GM21737 (cell line): ENCODE measurements at regions not wholly inside any gene's neighbourhood (a gene's known extent, or its start where the extent isn't known, plus 50 kb on each side); places are given as distances from the start of the nearest gene placed in this dataset.

Experiments used
- ATAC-seq: cut with Tn5 transposase; IDR thresholded peaks from one replicate; pipeline ENCODE4 v1.9.1; 2021; ENCODE audit warnings: mild to moderate bottlenecking, moderate library complexity; ENCODE audit not compliant: unreplicated experiment

DNA sequence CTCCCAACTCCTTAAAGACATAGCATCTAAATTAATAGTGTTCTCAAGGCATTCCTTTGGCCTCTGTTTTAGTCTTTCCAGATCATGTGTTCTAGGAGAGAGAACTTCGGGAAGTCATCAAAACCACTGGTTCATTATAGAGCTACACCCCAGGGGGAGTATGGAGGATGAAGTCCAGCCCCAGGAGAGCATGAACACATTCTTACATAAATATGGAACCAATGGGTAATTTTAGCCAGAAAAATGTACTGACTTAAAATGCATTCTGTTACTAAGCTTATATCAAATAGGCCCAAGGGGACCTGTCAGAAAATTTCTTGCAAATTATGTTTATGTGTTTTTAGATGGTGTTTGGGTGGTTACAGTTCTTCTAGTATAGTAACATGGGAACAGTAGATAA lies 165.2 kb downstream of the NTMT2 start:
- no peak for ATAC-seq

DNA sequence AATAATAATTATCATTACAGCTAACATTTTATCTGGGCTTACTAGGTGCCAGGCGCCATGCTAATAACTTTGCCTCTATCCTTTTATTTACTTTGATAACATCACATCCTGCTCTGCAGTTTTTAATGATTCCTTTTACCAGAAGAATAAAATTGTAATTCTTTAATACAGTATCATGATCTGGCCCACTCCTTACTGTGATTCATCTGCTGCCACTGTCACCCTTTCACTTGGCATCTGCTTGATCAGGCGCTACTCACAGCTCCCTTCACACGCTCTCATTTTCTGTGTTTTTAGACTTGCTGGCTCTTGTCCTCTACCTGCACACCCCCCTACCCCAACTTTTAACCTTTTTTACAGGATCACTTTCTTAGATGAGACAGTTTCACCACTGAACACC lies 167.5 kb downstream of the NTMT2 start:
- no peak for ATAC-seq

DNA sequence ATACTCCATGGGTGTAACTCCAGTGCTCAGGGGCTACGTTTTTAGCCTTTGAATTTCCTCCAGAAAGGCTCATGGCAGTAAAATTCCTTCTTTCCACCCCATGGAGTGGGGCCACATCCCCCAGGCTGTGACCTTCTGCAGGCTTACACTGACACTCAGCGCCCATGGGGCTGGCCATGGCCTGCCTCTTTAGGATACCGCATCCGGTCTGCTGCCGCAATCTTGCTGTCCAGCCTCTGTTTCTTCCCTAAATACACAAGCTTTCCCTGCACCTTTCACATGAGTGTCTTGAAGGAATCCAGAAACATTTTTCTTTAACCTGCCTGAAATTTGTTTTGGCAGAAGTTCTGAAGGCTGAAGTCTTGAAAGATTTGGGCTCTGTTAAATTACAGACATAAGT lies 170.5 kb downstream of the NTMT2 start:
- no peak for ATAC-seq

DNA sequence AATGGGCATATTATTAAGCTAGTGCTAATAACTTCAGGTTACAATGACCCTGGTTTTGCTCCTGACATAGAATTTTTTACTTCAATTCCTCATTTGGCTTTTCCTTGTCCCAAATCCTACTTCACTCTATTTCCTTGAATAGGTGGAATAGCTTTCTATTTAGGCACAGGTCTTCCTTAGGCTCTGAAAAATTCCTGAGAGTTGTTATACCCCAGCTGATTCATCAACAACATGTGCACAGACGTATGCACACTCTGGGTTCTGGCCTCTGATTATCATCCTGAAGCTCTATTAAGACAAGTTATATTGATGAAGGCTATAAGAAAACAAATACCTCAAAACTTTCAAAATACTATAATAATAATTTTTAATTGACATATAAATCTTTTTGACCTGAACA lies 172.4 kb downstream of the NTMT2 start:
- no peak for ATAC-seq

DNA sequence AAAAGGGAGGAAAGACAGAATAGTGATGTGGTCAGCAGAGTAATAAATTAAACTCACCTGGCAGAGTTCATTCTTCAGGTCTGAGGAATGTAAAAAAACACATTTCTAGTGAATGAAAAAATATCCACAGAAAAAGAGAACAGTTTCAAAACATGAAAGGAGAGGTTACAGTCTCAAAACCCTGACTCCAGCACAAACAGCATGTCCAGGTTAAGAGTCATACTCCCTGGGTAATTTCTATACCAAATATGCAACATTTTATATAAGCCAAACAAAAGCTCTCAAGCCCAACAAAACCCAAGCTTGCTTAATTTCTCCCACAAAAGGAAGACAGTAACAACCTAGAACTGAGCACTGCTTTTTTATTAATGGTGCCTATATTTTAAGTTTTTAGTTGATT lies 173.0 kb downstream of the NTMT2 start:
- ATAC-seq, result no peak

DNA sequence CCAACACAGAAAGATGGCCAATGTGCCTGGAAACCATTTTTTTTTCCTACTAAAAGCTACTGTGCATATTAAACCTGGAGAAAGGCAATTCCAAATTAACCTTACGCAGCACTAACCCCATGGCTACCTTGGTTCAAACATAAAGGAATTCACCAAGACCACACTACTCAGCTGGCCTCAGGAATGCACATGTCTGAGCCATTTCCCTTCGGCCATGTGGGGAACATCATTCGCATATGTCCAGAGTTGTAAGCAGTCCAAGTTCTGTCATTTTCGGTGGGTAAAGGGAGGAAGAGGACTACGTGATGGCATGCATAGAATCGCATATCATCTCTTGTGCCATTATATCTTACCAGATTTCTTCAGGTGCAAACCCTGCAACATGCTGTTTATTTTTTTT lies 175.4 kb downstream of the NTMT2 start:
- no peak for ATAC-seq

DNA sequence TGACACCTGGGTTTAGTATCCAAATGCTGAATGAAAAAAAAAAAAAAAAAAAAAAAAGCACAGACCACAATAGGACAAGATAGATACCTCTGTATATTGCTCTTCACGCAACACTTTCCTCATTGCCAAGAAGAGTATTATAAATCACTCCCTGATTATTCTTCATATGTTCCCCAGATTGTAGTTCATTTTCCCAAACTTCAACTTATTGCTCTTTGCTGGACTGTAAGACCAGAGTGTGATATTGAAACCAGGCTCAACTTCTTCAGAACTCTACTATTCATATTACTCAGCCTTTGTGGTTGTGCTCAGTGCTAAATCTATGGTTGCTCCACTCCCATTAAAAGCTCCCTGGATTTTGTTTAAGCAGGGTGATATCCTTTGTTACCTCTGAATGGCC lies 180.4 kb downstream of the NTMT2 start:
- ATAC-seq, result no peak

DNA sequence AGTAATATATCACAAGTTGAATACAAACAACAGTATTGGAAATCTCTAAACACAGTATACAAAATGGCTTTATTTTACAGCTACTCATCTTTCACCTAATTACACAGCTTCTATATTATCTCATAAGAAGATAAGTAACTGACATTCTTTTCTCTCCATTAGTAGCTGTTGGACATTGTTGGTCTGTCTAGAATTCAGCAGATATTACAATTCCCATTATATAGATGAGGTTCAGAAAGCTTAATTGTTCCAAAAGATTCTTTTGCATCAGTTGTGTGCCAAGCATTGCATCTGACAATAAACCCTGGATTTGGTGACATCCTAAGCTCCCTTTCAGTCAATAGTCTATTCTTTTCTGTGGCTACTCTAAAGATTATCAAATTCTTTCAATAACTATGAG lies 187.0 kb downstream of the NTMT2 start:
- ATAC-seq, result no peak

DNA sequence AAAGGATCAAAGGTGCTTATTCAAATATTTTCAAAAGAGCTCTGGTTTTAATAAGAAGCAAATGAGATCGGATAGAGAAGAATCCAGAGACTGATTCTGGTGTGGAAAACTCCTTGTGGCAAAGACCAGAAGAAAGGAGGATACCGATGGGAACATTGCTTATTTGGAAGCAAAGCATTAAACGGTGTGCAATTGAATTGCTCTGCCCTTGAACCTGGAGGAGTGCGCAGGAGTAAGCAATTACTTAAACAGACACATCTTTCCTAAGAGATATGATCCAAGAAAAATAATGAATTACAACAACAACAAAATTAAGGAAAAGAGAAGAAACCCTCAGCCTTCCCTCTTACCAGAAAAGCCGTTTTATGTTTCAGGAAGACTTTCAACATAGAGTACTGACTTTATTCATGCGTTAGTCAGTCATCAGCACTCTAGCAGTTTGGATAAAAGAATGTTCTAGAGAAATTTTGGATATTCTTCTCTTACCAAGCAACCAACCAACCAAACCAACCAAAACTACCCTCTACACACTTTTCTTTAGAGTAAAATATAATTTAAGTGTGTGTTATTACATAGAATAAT lies 191.7 kb downstream of the NTMT2 start:
- ATAC-seq, result no peak

DNA sequence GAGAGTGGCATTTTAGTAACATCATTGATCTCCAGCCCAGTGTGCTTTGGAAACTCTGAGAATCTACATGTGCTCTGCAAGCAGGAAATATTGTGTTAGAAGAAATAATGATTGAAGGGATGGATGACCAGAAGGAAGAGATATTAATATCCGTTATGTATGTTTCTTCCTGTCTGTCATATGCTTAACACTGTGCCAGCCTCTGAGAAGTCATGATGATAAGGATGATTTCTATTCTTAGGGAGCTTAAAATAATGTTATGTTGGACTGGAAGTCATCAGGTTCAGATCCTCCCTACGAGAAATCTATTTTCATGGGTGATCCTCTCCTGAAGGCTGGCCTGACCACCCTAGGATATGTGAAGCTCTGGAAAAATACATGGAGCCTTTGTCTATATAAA lies 192.4 kb upstream of the GORAB start:
- no peak for ATAC-seq

DNA sequence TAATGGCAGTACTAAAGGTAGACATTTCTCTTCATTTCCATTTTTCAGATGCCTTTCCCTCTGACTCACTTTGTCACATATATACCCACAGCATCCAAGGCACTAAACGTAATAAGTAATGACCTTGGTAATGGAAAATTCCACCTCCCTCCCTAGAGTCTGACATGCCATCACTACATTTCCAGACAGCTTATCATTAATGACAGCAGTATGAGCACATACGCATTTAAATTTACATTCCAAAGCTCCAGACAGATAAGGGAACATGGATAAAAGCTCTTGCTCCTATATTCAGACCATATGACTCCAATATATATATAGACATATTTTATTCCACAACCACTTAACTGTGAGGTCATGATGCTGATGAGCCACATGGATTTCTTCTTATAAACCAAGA lies 191.7 kb upstream of the GORAB start:
- no peak for ATAC-seq

DNA sequence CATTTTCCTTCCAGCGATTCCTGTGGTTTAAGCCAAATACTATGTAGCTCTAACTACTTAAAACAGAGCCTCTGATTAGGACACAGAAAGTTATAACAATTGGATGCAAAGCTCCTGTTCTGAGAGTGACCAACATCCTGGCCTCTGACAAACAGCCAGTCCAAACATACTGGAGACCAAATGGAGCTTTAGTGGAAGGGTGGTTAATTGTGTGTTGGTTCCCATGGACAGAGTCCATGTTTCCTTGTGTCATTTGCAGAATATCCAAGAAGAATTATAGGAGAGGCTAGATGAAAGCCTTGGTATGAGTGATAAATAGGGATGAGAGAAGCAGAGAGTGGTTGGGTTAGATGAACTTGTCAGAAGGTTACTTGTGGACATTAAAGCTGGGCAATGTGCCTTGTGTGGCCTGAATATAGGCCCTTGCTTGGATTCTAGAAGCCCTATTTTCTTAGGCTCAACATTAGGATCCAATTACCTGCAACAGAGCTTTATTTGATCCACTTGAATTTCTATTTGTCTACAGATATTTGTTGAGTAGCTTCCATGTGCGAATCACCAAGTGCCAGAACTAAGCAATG lies 180.5 kb upstream of the GORAB start:
- ATAC-seq, result no peak

DNA sequence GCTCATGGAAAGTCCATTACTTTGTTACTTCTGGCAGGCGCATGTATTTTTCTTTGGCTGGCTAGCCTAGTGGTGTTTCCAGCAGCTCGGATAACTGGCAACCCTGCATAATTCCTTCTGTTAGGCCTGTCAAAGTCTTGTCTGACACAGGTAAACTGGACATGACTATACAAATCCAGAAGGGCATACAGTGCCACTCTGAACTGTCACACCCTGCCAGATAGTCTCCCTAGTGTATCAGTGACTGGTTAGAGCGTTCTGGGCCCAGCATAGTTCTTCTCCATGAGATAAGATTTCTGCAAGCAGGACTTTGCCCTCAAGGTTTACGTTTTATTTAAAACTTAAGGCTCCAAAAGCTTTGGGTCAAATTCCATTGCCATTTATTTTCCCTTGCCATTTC lies 177.7 kb upstream of the GORAB start:
- ATAC-seq, result no peak

DNA sequence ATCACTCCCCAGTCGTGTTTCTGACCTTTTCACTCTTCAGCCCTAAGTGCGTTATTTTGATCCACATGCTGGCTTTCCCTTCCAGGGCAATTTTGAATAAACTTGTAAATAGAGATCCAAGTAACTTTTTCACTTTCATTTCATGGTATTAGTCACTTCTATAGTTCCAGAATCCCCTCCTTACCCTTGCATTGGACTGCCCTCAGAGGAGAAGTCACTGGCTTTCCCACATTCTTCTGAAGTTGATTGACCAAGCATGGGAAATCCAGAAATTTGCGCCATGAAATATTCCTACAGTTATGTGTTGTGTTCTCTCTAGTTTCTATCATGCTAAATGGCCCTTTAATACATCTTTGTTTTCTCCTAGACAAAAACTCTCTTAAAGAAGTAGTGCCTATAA lies 177.3 kb upstream of the GORAB start:
- no peak for ATAC-seq

DNA sequence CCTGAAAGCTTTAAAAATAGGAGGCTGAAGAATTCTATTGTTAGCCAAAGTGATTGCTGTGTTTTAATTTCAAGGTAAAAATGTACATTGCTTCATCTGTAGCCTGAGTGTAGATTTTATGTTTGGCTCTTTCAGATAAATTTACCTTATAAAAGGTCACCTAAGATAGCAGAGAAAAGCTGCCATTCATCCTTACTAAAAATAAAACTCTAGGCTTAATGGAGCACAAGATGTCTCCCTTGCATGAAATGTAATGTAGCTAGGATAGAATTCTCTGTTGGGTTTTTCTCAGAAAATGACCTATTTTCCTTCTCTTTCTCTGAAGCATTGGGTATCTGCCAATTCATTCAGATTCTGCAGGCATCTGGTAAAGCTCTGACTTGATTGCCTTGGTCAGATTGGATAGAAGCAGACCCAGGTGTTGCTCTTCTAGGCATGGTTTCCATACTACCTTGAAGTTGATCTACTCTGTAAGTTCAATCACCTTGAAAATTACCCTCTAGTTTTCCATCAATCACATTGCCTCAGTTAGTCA lies 176.6 kb upstream of the GORAB start:
- no peak for ATAC-seq

DNA sequence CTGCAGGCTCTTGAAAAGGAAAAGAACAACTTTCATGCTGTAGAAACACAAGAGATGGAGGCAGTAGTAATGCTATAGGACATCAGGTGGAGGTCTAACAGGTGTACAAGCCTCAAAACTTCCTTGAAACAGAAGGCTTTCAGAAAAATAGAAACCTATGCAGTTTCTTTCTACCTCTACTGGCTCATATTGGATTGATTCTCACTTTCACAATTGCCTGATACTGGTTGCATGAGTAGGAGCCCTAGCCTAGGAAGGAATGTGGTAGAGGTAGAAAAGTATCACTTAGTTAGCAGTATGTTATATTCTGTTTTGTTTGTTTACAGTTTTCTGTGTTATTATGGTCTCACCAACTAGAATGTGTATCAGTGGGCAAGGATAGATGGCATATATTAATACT lies 175.4 kb upstream of the GORAB start:
- no peak for ATAC-seq

DNA sequence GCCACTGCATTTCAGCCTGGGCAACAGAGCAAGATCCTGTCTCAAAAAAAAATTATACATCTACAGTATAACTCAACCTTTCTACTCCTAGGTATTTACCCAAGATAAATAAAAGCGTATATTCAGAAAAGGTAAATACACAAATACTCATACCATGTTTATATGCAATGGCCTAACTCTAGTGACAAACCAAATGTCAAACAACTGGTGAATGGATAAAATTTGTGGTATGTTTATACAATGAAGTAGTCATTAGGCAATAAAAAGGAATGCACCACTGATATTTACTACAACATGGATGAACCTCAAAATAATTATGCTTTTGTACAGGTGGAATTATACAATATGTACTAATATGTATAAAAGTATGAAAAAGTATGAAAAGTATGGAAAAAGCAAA lies 174.2 kb upstream of the GORAB start:
- no peak for ATAC-seq

DNA sequence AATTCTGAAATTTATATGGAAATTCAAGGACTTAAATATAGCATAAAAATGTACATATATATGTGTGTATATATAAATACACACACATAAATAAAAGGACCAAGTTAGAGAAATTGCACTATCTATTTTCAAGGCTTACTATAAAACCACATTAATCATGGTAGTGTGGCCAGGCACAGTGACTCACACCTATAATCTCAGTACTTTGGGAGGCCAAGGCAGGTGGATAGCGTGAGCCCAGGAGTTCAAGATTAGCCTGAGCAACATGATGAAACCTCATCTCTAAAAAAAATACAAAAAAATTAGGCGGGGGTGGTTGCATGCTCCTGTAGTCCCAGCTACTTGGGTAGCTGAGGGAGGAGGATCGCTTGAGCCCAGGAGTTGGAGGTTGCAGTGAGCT lies 171.4 kb upstream of the GORAB start:
- no peak for ATAC-seq

DNA sequence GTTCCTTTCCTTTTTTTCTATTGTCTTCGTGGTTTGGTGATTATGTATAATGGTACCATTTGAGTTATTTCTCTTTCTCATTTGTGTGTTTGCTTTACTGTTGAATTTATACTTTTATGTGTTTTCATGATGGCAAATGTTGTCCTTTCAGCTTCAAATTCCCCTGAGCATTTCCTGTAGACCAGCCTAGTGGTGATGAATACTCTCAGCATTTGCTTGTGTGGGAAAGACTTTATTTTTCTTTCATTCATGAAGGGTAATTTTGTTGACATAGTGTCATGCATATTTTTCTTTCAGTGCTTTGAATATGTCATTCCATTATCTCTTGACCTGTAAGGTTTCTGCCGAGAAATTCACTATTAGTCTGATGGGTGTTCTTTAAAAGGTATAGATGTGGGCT lies 166.6 kb upstream of the GORAB start:
- no peak for ATAC-seq

DNA sequence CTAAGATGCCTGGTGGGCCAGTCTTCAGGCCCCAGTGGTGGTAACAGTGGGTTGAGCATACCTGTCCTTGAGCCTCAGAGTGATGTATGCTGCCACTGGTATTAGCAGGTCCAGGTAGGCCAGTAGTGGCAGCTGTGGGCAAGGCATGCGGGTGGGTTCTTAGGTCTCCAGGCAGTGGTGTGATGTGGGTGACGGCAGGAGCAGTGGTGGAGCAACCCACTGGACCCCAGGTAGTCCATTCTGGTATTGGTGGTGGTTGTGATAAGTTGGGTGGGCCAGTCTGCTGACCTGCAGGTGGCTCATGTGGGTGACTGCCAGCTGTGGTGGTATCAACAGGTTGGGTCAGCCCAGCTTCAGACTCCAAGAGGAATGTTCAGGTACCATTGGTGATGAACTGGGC lies 165.0 kb upstream of the GORAB start:
- ATAC-seq, result no peak

DNA sequence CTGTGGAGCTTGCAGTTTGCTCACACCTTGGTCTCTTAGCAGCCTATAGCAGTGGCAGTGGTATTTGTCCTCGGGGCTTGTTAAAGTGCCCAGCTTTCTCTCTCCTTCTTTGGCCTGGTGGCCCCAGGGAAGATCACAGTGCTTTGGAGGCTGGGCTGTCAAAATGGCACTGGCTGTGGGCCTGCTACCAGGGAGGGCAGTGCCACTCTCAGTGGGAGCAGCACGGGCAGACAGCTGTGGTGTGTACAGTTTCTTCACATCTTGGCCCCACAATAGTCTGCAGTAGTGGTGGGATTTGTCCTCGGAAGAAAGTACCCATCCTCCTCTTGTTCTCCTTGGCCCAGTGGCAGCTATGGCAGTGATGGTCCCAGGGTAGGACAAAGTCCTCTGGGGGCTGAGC lies 164.4 kb upstream of the GORAB start:
- no peak for ATAC-seq

DNA sequence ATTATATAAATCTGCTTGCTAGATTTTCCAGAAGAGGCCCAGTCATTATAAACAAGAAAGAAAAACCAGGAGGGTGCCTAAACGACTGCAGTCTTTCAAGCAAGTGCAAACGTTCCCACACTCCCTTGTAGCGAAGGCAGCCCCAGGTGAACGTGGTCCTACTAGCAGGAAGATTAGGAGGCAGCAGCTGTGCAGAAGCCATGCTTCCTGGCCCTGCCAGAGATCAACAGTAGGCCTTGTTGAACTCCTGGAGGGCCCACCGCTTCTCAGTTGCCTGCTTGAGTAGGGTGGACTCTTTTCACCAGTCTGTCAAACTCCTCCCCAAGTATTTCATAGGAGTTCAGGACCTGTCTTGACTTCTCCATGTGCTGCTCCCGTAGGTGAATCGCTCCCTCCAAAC lies 163.0 kb upstream of the GORAB start:
- ATAC-seq, result no peak

DNA sequence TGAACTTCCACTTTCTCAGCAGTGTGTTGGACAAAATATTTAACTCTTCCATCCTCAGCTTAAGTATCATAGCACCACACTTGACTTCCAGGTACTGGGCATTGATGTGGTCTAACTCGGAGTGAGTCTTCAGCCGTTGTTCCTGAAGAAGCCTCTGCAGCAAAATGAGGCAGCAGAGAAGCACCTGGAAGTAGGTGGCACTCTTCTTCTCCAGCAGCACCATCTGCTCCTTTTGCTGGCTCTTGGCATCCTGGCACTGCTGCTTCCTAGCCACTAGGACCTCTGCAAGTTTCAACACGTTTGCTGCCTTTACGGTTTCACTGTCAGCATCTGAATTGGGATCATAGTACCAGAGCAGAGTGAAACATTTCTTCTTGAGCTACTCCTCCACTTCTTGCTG lies 162.5 kb upstream of the GORAB start:
- ATAC-seq, result no peak
